WTC11 (cell line): ENCODE measurements at regions not wholly inside any gene's neighbourhood (a gene's known extent, or its start where the extent isn't known, plus 50 kb on each side); places are given as distances from the start of the nearest gene placed in this dataset.

Experiments
- ATAC-seq: fragments of 200-7000 bp; cut with Tn5 transposase; 2 replicates; pipeline ENCODE4 v1.10.0; 2021; ENCODE audit warnings: mild to moderate bottlenecking, moderate library complexity
- CTCF ChIA-PET: fragments of 300-600 bp; sonication (Branson Sonifier 250); formaldehyde crosslinking; loops from one replicate; lab custom pipeline; 2021; ENCODE audit warnings: antibody characterized with exemption; lab: Charles Lee
- POLR2A ChIA-PET: fragments of 350-600 bp; sonication (Branson Sonifier 250); formaldehyde crosslinking; loops from one replicate; lab custom pipeline; 2021; ENCODE audit warnings: antibody characterized with exemption; lab: Charles Lee
- DNase-seq: peaks from one replicate; pipeline ENCODE4 v3.0.0; 2021; ENCODE audit warnings: low spot score
- H3K27ac Mint-ChIP-seq: 2 replicates; pipeline ENCODE4 v1.8.0; 2021; ENCODE audit warnings: mixed read lengths
- H3K27me3 Mint-ChIP-seq: 2 replicates; pipeline ENCODE4 v1.8.0; 2021; ENCODE audit warnings: low read depth, mild to moderate bottlenecking, moderate library complexity, mixed read lengths
- H3K36me3 Mint-ChIP-seq: 2 replicates; pipeline ENCODE4 v1.8.0; 2021; ENCODE audit warnings: mixed read lengths
- H3K4me1 Mint-ChIP-seq: 2 replicates; pipeline ENCODE4 v1.8.0; 2022; ENCODE audit warnings: mixed read lengths
- H3K4me3 Mint-ChIP-seq: 2 replicates; pipeline ENCODE4 v1.8.0; 2021; ENCODE audit warnings: mild to moderate bottlenecking, moderate library complexity, mixed read lengths
- H3K9me3 Mint-ChIP-seq: 2 replicates; pipeline ENCODE4 v1.8.0; 2021; ENCODE audit warnings: mixed read lengths
- ATF1 ChIP-seq: sonication (generic); formaldehyde crosslinking; IDR thresholded peaks from 2 replicates; pipeline ENCODE4 v1.8.1; 2023; ENCODE audit warnings: mild to moderate bottlenecking, moderate library complexity, missing genetic modification reagents
- FOXP1 ChIP-seq: sonication (generic); formaldehyde crosslinking; IDR thresholded peaks from 2 replicates; pipeline ENCODE4 v1.8.0; 2022; ENCODE audit warnings: missing genetic modification reagents, mild to moderate bottlenecking, moderate library complexity, borderline replicate concordance
- IRF2 ChIP-seq: sonication (generic); formaldehyde crosslinking; IDR thresholded peaks from 2 replicates; pipeline ENCODE4 v1.8.0; 2022; ENCODE audit warnings: low read depth, missing genetic modification reagents, borderline replicate concordance
- NFATC4 ChIP-seq: fragments of 250-450 bp; sonication (Bioruptor Pico); IDR thresholded peaks from 2 replicates; pipeline ENCODE4 v1.9.0; 2021; ENCODE audit warnings: mild to moderate bottlenecking
- SMAD4 ChIP-seq: sonication (generic); formaldehyde crosslinking; IDR thresholded peaks from 2 replicates; pipeline ENCODE4 v1.8.0; 2022; ENCODE audit warnings: mild to moderate bottlenecking, missing genetic modification reagents
- TCF7 ChIP-seq: sonication (generic); formaldehyde crosslinking; IDR thresholded peaks from 2 replicates; pipeline ENCODE4 v1.8.0; 2022; ENCODE audit warnings: mild to moderate bottlenecking, low read depth, missing genetic modification reagents, moderate library complexity
- ZNF396 ChIP-seq: fragments of 250-450 bp; sonication (Bioruptor Pico); IDR thresholded peaks from 2 replicates; pipeline ENCODE4 v1.8.0; 2021; ENCODE audit warnings: mild to moderate bottlenecking, moderate library complexity, borderline replicate concordance
- ZNF416 ChIP-seq: fragments of 250-450 bp; sonication (Bioruptor Pico); IDR thresholded peaks from 2 replicates; pipeline ENCODE4 v1.9.0; 2021; ENCODE audit warnings: mild to moderate bottlenecking, inconsistent platforms
- TF ChIP-seq, protein P1 (sequence below): sonication (generic); formaldehyde crosslinking; IDR thresholded peaks from 2 replicates; pipeline ENCODE4 v1.8.1; 2023; ENCODE audit warnings: mild to moderate bottlenecking, missing genetic modification reagents
- TF ChIP-seq, protein P2 (sequence below): sonication (generic); formaldehyde crosslinking; IDR thresholded peaks from 2 replicates; pipeline ENCODE4 v1.8.1; 2023; ENCODE audit warnings: mild to moderate bottlenecking, missing genetic modification reagents
- TF ChIP-seq, protein P3 (sequence below): sonication (generic); formaldehyde crosslinking; IDR thresholded peaks from 2 replicates; pipeline ENCODE4 v1.8.0; 2022; ENCODE audit warnings: mild to moderate bottlenecking, missing genetic modification reagents
- TF ChIP-seq, protein P4 (sequence below): sonication (generic); formaldehyde crosslinking; IDR thresholded peaks from 2 replicates; pipeline ENCODE4 v1.8.1; 2023; ENCODE audit warnings: mild to moderate bottlenecking, moderate library complexity, missing genetic modification reagents
- TF ChIP-seq, protein P5 (sequence below): sonication (generic); formaldehyde crosslinking; IDR thresholded peaks from 2 replicates; pipeline ENCODE4 v1.8.1; 2022; ENCODE audit warnings: low read depth, missing genetic modification reagents, borderline replicate concordance
- TF ChIP-seq, protein P6 (sequence below): sonication (generic); formaldehyde crosslinking; IDR thresholded peaks from 2 replicates; pipeline ENCODE4 v1.8.0; 2023; ENCODE audit warnings: missing genetic modification reagents
- TF ChIP-seq, protein P7 (sequence below): sonication (generic); formaldehyde crosslinking; IDR thresholded peaks from 2 replicates; pipeline ENCODE4 v1.8.0; 2022; ENCODE audit warnings: mild to moderate bottlenecking, missing genetic modification reagents

DNA sequence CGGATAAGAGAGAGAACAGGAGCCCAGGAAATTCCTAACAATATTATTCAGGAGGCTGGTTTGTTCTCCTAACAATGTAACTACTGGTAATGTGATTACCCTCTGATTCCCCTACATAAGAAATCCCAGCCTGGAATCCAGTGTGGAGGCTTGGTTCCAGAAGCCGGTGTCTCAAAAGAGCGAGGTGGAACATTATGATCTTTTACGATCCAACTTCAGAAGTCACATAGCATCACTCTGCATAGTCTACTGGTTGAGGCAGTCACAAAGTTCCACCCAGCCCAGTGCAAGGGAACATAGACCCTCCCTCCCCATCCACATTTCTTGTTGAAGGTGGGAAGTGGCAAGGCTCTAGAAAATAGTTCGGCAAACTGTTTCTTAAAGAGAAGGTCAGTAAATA lies 81.6 kb upstream of the GALNT15 start (continued):
- TF ChIP-seq, protein P1, sequence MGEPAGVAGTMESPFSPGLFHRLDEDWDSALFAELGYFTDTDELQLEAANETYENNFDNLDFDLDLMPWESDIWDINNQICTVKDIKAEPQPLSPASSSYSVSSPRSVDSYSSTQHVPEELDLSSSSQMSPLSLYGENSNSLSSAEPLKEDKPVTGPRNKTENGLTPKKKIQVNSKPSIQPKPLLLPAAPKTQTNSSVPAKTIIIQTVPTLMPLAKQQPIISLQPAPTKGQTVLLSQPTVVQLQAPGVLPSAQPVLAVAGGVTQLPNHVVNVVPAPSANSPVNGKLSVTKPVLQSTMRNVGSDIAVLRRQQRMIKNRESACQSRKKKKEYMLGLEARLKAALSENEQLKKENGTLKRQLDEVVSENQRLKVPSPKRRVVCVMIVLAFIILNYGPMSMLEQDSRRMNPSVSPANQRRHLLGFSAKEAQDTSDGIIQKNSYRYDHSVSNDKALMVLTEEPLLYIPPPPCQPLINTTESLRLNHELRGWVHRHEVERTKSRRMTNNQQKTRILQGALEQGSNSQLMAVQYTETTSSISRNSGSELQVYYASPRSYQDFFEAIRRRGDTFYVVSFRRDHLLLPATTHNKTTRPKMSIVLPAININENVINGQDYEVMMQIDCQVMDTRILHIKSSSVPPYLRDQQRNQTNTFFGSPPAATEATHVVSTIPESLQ (CRISPR knock-in tag): no peak
- TF ChIP-seq ATF1 (CRISPR knock-in tag): no peak
- TF ChIP-seq ZNF416: no peak
- no peak for TF ChIP-seq SMAD4 (CRISPR knock-in tag)
- no peak for TF ChIP-seq IRF2

DNA sequence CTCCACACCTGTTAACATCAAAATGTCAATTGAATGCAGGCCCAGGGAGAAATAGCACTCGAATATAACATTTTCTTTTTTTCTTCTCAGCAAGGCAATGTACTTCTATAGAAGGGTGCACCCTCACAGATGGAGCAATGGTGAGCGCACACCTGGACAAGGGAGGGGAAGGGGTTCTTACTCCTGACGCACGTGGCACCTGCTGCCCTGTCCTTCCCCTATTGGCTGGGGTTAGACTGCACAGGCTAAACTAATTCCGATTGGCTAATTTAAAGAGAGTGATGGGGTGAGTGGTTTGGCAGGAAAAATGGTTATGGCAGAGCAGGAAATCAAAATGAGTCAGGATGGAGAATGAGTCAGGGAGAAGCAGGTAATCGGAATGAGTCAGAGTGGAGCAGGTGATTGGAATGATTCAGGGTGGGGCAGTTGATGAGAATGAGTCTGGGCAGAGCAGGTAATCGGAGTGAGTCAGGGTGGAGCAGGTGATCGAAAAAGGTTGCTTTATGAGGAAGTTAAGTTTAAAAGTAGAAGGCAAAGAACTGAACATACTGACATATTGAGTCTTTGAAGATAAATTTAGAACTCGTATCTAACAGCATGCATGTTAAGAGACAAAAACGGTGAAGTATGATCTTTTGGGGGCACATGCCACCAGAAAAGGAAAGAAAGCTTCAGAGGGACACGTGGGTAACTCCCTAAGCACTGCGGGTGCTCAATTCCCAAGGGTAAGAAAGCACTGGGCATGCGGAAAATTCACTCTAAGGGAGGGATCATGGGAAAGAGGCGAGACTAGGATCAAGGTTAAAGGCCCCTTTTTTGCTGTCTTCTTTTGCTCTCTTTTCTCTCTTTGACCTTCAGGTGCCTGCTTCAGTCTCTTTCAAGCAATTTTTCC lies 72.9 kb upstream of the GALNT15 start:
- POLR2A ChIA-PET: no interaction called here
- Mint-ChIP-seq H3K9me3 (peaks cover 10% of the 10 kb centered on the region; the same call in 1 of the 2 replicates), H3K4me3 (no peak overlapping the region), H3K4me1 (peaks cover 21% of the 10 kb centered on the region)
- TF ChIP-seq, protein P2, sequence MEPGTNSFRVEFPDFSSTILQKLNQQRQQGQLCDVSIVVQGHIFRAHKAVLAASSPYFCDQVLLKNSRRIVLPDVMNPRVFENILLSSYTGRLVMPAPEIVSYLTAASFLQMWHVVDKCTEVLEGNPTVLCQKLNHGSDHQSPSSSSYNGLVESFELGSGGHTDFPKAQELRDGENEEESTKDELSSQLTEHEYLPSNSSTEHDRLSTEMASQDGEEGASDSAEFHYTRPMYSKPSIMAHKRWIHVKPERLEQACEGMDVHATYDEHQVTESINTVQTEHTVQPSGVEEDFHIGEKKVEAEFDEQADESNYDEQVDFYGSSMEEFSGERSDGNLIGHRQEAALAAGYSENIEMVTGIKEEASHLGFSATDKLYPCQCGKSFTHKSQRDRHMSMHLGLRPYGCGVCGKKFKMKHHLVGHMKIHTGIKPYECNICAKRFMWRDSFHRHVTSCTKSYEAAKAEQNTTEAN (CRISPR knock-in tag): no peak
- TF ChIP-seq, protein P3, sequence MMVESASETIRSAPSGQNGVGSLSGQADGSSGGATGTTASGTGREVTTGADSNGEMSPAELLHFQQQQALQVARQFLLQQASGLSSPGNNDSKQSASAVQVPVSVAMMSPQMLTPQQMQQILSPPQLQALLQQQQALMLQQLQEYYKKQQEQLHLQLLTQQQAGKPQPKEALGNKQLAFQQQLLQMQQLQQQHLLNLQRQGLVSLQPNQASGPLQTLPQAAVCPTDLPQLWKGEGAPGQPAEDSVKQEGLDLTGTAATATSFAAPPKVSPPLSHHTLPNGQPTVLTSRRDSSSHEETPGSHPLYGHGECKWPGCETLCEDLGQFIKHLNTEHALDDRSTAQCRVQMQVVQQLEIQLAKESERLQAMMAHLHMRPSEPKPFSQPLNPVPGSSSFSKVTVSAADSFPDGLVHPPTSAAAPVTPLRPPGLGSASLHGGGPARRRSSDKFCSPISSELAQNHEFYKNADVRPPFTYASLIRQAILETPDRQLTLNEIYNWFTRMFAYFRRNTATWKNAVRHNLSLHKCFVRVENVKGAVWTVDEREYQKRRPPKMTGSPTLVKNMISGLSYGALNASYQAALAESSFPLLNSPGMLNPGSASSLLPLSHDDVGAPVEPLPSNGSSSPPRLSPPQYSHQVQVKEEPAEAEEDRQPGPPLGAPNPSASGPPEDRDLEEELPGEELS (CRISPR knock-in tag): no peak
- TF ChIP-seq FOXP1 (CRISPR knock-in tag) (no peak), SMAD4 (CRISPR knock-in tag) (no peak), TCF7 (no peak), ZNF396 (no peak), NFATC4 (CRISPR knock-in tag) (no peak)
- TF ChIP-seq, protein P4, sequence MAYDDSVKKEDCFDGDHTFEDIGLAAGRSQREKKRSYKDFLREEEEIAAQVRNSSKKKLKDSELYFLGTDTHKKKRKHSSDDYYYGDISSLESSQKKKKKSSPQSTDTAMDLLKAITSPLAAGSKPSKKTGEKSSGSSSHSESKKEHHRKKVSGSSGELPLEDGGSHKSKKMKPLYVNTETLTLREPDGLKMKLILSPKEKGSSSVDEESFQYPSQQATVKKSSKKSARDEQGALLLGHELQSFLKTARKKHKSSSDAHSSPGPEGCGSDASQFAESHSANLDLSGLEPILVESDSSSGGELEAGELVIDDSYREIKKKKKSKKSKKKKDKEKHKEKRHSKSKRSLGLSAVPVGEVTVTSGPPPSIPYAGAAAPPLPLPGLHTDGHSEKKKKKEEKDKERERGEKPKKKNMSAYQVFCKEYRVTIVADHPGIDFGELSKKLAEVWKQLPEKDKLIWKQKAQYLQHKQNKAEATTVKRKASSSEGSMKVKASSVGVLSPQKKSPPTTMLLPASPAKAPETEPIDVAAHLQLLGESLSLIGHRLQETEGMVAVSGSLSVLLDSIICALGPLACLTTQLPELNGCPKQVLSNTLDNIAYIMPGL (CRISPR knock-in tag): no peak
- TF ChIP-seq, protein P5, sequence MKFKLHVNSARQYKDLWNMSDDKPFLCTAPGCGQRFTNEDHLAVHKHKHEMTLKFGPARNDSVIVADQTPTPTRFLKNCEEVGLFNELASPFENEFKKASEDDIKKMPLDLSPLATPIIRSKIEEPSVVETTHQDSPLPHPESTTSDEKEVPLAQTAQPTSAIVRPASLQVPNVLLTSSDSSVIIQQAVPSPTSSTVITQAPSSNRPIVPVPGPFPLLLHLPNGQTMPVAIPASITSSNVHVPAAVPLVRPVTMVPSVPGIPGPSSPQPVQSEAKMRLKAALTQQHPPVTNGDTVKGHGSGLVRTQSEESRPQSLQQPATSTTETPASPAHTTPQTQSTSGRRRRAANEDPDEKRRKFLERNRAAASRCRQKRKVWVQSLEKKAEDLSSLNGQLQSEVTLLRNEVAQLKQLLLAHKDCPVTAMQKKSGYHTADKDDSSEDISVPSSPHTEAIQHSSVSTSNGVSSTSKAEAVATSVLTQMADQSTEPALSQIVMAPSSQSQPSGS (CRISPR knock-in tag): no peak
- TF ChIP-seq, protein P6, sequence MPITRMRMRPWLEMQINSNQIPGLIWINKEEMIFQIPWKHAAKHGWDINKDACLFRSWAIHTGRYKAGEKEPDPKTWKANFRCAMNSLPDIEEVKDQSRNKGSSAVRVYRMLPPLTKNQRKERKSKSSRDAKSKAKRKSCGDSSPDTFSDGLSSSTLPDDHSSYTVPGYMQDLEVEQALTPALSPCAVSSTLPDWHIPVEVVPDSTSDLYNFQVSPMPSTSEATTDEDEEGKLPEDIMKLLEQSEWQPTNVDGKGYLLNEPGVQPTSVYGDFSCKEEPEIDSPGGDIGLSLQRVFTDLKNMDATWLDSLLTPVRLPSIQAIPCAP (CRISPR knock-in tag): no peak
- TF ChIP-seq, protein P7, sequence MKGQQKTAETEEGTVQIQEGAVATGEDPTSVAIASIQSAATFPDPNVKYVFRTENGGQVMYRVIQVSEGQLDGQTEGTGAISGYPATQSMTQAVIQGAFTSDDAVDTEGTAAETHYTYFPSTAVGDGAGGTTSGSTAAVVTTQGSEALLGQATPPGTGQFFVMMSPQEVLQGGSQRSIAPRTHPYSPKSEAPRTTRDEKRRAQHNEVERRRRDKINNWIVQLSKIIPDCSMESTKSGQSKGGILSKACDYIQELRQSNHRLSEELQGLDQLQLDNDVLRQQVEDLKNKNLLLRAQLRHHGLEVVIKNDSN (CRISPR knock-in tag): no peak
- TF ChIP-seq, all 79 proteins: peak for 0
- Mint-ChIP-seq H3K36me3 (no peaks in the 10 kb centered on the region), H3K27me3 (peaks cover 7% of the 10 kb centered on the region; the same call in 1 of the 2 replicates), H3K27ac (peak overlapping the region; percentile 2; the same call in 1 of the 2 replicates)
- DNase-seq (no peak), ATAC-seq (no peak)
- CTCF ChIA-PET: no interaction called here
